Skin epidermis (tissue), 12 donors: ENCODE measurements at regions not wholly inside any gene's neighbourhood (a gene's known extent, or its start where the extent isn't known, plus 50 kb on each side); places are given as distances from the start of the nearest gene placed in this dataset.
"Not testable (repeated sequence)": the region's sequence is repeated elsewhere in the genome, so short reads cannot be mapped to it uniquely, and the experiment has no call there.

Experiments
- H3K27ac ChIP-seq, 21 experiments: fragments of 200-600 bp; sonication (generic) in 11 of 21; one replicate each; pipeline ENCODE4 v1.5.0; 2020; ENCODE audit warnings: mild to moderate bottlenecking in 3 of 21, inconsistent platforms in 2 of 21, moderate library complexity in 2 of 21
- H3K4me3 ChIP-seq, 7 experiments: fragments of 200-600 bp; sonication (generic) in 2 of 7; one replicate each; pipeline ENCODE4 v1.5.0; 2020; ENCODE audit warnings: inconsistent platforms in 2 of 7, mild to moderate bottlenecking in 2 of 7, moderate library complexity in 1 of 7

GRCh38 chr3:14057701-14058100 is 67.0 kb downstream of the CHCHD4 start:
- peak overlapping the region in 1 of 21 experiments; percentile 14 for H3K27ac ChIP-seq
- H3K4me3 ChIP-seq = no peak overlapping the region

GRCh38 chr3:14047841-14048240 is 76.8 kb downstream of the CHCHD4 start:
- H3K4me3 ChIP-seq = no peak overlapping the region
- no peak overlapping the region for H3K27ac ChIP-seq

- Histone ChIP-seq H3K27ac (no peak overlapping the region), H3K4me3 (peak overlapping the region in 1 of 7 experiments; percentile 14)
These were observed 77.6 kb downstream of the CHCHD4 start for GRCh38 chr3:14047027-14047426.

GRCh38 chr3:14042680-14043079 is 82.0 kb downstream of the CHCHD4 start:
- no peak overlapping the region for H3K27ac ChIP-seq

GRCh38 chr3:14039149-14039548 is 85.5 kb downstream of the CHCHD4 start:
- H3K4me3 ChIP-seq = no peak overlapping the region
- H3K27ac ChIP-seq = no peak overlapping the region

More at GRCh38 chr3:14042680-14043079, 82.0 kb downstream of the CHCHD4 start:
- no peak overlapping the region for H3K4me3 ChIP-seq

GRCh38 chr3:14037211-14037610 is 87.5 kb downstream of the CHCHD4 start:
- H3K4me3 ChIP-seq = no peak overlapping the region
- H3K27ac ChIP-seq = no peak overlapping the region

- H3K27ac ChIP-seq = no peak overlapping the region
- H3K4me3 ChIP-seq = no peak overlapping the region
These were observed 91.6 kb downstream of the CHCHD4 start for GRCh38 chr3:14033023-14033422.

GRCh38 chr3:14031271-14031670 is 93.4 kb downstream of the CHCHD4 start:
- H3K4me3 ChIP-seq = no peak overlapping the region
- H3K27ac ChIP-seq = no peak overlapping the region

GRCh38 chr3:14029390-14029995 is 95.2 kb downstream of the CHCHD4 start:
- not testable (repeated sequence) for H3K4me3 ChIP-seq, H3K27ac ChIP-seq

GRCh38 chr3:14028122-14028521 is 96.5 kb downstream of the CHCHD4 start:
- H3K27ac ChIP-seq, H3K4me3 ChIP-seq: not testable (repeated sequence)

- Histone ChIP-seq H3K4me3 (peak overlapping the region in 2 of 7 experiments; percentile 10 to 28), H3K27ac (peak overlapping the region in 8 of 21 experiments; percentile 7 to 81 (median 42))
These were observed 105.2 kb downstream of the CHCHD4 start for GRCh38 chr3:14019459-14019858.

- Histone ChIP-seq H3K4me3 (peak overlapping the region in 4 of 7 experiments; percentile 10 to 28 (median 12)), H3K27ac (peak overlapping the region in 19 of 21 experiments; percentile 16 to 81 (median 66))
These were observed 107.7 kb downstream of the CHCHD4 start for GRCh38 chr3:14016900-14017475.

- Histone ChIP-seq H3K27ac (no peak overlapping the region), H3K4me3 (no peak overlapping the region)
These were observed 117.7 kb downstream of the CHCHD4 start for GRCh38 chr3:14007006-14007405.

GRCh38 chr3:14001136-14001535 is 121.3 kb upstream of the WNT7A start:
- Histone ChIP-seq H3K4me3 (no peak overlapping the region), H3K27ac (no peak overlapping the region)

- no peak overlapping the region for H3K4me3 ChIP-seq
These were observed 120.7 kb upstream of the WNT7A start for GRCh38 chr3:14000556-14000955.

GRCh38 chr3:13998831-13999230 is 119.0 kb upstream of the WNT7A start:
- Histone ChIP-seq H3K4me3 (no peak overlapping the region), H3K27ac (no peak overlapping the region)

More at GRCh38 chr3:14000556-14000955, 120.7 kb upstream of the WNT7A start:
- H3K27ac ChIP-seq = no peak overlapping the region

GRCh38 chr3:13995216-13995615 is 115.3 kb upstream of the WNT7A start:
- H3K27ac ChIP-seq, H3K4me3 ChIP-seq: not testable (repeated sequence)

GRCh38 chr3:13988925-13989324 is 109.1 kb upstream of the WNT7A start:
- not testable (repeated sequence) for H3K27ac ChIP-seq, H3K4me3 ChIP-seq

GRCh38 chr3:13976469-13976868 is 96.6 kb upstream of the WNT7A start:
- H3K27ac ChIP-seq = no peak overlapping the region

GRCh38 chr3:13975686-13976085 is 95.8 kb upstream of the WNT7A start:
- Histone ChIP-seq H3K4me3 (no peak overlapping the region), H3K27ac (no peak overlapping the region)

More at GRCh38 chr3:13976469-13976868, 96.6 kb upstream of the WNT7A start:
- no peak overlapping the region for H3K4me3 ChIP-seq

GRCh38 chr3:13972679-13973379 is 93.0 kb upstream of the WNT7A start:
- Histone ChIP-seq H3K4me3 (no peak overlapping the region), H3K27ac (no peak overlapping the region)
